ENCODE measurements at regions not wholly inside any gene's neighbourhood (a gene's known extent, or its start where the extent isn't known, plus 50 kb on each side); places are given as distances from the start of the nearest gene placed in this dataset.
A peak's percentile ranks its signal among the peaks of the same experiment; 100 is the strongest.

DNA sequence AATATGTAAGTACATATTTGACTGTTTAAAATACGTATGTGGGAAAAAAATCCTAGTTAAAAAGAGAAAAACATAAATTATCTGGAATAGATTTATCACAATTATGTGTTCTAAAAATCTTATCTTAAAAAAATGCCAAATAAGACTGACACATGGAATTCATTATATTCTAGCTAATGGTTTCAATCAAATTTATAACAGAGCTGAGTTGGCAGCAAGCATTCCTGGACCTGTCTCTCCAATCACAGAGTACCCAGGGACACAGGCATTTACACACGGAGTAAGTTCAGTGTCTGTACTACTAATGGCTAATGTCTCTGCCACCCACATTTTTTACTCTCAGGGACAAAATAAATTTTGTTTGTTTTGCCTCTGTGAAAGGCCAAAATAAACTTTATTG is 122.3 kb downstream of the RPS12 start:
- no peak for DNase-seq (ENCODE audit: low read depth in 3 of 3)

DNA sequence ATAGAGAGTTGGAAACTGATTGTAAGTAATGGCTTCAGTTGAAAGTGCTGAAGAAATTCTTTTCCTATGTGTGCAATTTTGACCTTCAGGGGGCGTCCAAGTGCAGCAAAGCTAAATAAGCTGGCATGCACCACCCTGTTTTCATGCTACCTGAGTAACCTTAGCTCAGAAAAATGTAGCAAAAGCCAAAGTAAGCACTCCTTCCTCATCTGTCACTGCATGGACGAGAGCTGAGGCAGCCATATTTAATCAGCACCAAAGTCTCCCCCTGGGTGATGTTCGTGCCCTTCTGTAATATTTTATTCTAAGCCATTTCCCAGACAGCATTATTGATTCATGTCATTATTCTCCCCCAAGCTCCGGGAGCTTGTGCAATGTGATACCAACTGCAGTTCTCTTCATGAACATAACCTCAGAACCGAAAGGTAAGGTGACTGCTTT is 123.1 kb downstream of the RPS12 start:
- peak in 1 of 3 donors; percentile 18 for DNase-seq (ENCODE audit: low read depth in 3 of 3)

DNA sequence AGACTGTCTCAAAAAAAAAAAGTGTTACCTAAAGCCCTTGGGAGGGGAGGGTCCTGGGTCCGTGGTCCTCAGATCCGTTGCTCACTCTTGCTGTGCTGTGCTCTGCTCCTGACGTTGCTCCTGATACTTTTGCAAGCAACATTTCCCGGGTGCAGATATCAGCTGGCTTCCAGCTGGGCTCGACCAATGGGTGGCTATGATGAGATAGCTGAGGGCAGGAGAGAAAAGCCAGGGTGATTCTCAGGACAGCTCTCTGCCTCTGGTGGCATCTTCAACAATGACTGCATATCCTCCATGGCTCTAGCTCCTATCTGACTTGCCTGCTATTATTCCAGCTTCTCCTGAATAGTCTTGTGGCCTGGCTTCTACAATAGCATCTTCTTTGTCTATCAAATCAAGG is 134.5 kb downstream of the RPS12 start:
- DNase-seq (ENCODE audit: low read depth in 3 of 3), result no peak

- DNase-seq (ENCODE audit: low read depth in 3 of 3), result no peak
These were observed 136.2 kb downstream of the RPS12 start for GRCh38 chr6:132950566-132950965.

DNA sequence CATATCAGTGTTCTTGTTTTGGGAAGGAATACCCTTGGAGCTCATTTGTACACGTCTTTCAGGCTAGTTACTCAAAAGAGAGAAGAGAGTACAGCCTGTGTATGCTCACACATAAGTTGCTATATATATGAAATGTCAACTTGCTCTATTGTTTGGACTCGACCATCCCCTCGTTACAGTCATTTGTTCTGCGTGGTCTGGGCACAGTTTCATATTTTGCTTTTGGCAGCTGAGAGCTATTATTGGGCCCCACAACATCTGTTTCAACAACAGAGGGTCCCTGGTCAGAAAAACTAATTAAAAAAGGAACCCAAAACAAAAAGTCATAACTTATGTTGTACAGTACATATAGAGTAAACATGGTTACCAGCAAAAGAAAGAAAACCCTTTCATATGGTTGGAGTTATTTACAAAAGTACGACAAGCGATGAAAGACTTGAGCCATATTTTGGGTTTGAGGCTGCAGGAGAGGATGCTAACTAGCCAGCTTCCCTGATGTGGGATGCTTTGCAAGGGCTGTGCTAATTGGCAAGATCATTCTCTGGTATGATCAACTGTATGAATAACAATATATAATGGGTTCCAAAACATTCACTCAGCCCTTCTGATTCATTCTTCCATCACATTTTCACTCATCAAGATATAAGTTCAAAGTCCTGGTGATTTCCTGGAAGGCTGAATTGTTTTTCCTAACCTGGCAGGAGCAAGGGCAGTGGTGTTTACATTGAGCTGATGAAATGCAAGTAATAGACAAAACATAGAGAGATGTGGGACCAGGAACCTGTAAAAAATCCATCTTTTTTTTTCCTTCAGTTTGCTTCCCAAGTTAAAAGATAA is 137.9 kb downstream of the RPS12 start:
- no peak for DNase-seq (ENCODE audit: low read depth in 3 of 3)

DNA sequence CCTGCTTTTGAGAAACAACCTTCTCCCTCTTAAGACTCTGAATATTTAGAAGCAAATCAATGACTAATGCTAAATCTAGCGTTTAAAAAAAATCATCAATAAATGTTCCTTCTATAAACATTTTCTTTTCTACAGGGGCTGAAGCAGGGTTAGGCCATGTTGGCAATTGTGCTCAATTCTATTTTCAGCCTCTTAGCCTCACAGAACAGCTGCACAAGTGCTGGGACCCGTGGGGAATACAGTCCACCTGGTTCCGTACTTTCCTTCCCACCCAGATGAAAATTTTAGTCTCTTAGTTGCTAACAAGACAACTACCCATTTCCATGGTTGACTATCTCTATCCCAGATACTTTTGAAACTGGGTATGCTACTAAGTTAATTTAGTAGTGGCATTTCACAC is 138.6 kb downstream of the RPS12 start:
- no peak for DNase-seq (ENCODE audit: low read depth in 3 of 3)

DNA sequence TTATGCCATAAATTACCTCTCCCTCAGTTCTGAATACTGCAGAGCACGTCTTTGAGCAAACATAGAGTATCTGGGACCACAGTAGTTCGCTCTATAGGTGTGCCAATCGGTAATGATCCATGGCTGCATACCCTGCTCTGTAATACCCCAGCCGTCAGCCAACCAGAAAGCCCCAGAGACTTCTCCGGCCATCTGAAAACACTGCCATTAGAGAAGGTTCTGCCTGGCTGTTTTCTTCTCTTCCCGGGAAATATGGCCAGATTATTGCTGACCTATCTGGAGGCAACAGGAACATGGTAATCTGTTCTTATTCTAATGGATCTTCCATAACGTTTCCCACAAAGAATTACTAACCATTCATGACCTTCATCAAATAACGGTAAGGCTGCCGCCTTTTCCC is 139.9 kb downstream of the RPS12 start:
- no peak for DNase-seq (ENCODE audit: low read depth in 3 of 3)

GRCh38 chr6:132954936-132955335 is 140.6 kb downstream of the RPS12 start:
- DNase-seq (ENCODE audit: low read depth in 3 of 3), result no peak

- no peak for DNase-seq (ENCODE audit: low read depth in 3 of 3)
These were observed 145.4 kb downstream of the RPS12 start for GRCh38 chr6:132959639-132960326.

DNA sequence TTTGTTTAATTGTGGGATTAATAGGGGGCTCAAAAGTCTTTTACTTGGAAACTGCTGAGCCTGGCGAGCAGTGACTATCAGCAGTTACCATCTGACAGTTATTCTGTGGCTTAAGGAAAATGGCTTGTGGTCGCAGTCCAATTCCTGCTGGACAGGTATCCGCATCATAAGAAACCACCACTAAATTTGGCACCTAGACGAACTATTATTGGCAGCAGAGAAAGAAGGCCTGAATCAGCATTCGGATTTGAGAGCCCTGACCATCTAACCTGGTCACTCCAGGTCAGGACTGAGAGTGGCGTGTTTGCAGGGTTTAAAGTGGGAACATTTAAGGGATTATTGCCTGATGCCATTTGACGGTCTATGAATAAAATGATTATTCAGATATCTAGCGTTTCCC is 146.4 kb downstream of the RPS12 start:
- DNase-seq (ENCODE audit: low read depth in 3 of 3), result no peak

DNA sequence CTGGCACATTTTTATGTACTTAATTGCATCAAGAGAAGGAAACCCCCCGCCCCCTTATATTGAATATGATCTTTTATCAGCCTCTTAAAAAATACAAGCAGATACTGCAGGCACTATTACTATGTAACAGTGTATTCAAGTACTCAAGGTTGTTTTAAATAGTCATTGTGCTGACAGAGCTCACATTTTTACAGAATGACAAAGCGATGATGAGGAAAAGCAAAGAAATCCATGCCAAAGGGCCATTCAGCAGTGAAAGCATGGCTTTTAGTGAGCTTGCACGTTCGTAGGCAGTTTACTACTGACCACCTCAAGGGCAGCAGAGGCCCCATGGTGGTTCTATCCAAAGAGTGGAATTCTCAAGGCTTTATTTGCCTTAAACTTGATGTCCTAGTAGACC is 146.8 kb downstream of the RPS12 start:
- DNase-seq (ENCODE audit: low read depth in 3 of 3), result no peak

GRCh38 chr6:132961610-132962009 is 147.2 kb downstream of the RPS12 start:
- DNase-seq (ENCODE audit: low read depth in 3 of 3), result no peak

GRCh38 chr6:132962936-132963868 is 148.8 kb downstream of the RPS12 start:
- peak; percentile 19 to 33 (median 25) for DNase-seq (ENCODE audit: low read depth in 3 of 3)

DNA sequence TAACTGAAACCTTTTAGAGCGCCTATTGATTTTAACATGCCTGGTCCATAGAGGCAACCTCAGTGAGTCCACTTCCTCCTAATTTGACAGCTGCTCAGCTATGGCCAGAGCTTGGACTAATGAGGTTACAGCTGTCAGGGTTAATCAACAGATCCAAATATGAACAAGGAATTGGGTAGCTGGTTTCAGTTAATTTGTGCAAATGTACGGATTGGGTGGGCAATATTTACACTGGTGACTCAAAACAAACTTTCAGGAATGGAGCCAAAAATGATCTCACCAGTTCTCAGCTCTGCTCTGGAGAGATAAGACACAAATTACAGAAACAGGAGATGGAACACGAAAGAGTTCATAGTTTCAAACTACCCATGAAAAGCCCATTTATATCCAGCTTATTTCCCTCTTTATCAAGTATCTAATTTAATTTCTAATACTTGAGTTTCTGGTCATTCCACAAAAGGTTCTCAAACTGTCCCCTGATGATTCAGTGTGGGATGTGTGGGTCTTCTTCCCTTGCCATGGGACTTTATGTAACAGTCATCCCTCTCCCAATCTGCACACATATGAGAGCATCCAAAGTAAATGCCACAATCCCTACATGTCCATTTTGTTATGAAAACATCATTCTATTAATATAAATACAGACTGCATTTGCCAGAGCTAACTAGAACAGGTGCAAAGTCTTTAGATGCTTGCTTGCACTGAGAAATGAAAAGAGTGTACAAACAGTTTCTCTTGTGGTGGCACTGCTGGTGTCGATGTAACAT is 149.9 kb downstream of the RPS12 start:
- no peak for DNase-seq (ENCODE audit: low read depth in 3 of 3)

GRCh38 chr6:132964868-132965382 is 150.6 kb downstream of the RPS12 start:
- DNase-seq (ENCODE audit: low read depth in 3 of 3), result no peak

GRCh38 chr6:132967871-132968270 is 153.5 kb downstream of the RPS12 start:
- no peak for DNase-seq (ENCODE audit: low read depth in 3 of 3)

GRCh38 chr6:132968419-132968950 is 154.1 kb downstream of the RPS12 start:
- DNase-seq (ENCODE audit: low read depth in 3 of 3), result no peak

DNA sequence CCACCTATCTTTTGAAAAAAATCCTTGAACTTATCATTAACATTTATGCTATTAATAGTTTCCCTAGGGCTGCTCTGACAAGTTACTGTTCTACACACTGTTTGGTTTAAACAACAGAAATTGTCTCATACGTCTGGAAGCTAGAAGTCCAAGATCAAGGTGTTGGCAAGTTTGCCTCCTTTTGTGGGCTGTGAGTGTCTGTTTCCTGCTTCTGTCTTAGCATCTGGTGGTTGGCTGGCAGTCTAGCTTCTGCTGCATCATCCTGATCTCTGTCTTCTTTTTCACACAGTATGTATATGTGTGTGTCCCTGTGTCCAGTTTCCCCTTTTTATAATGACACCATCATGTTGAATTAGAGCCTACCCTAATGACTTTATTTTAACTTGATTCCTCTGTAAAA is 154.8 kb downstream of the RPS12 start:
- DNase-seq (ENCODE audit: low read depth in 3 of 3), result no peak

GRCh38 chr6:132971676-132972075 is 157.3 kb downstream of the RPS12 start:
- no peak for DNase-seq (ENCODE audit: low read depth in 3 of 3)

- no peak for DNase-seq (ENCODE audit: low read depth in 3 of 3)
These were observed 157.9 kb downstream of the RPS12 start for GRCh38 chr6:132972254-132972653.

- no peak for DNase-seq (ENCODE audit: low read depth in 3 of 3)
These were observed 158.6 kb downstream of the RPS12 start for GRCh38 chr6:132972971-132973370.

Data from stimulated activated CD4-positive, alpha-beta T cell treated with anti-CD3 and anti-CD28 coated beads, TNF-alpha, amount 100 ng/mL, for 48 hours (primary cell).